Activated T-cell treated with anti-CD3 and anti-CD28 coated beads, Interleukin-2, amount 50 U/mL, for 4 hours (primary cell): ENCODE measurements at regions not wholly inside any gene's neighbourhood (a gene's known extent, or its start where the extent isn't known, plus 50 kb on each side); places are given as distances from the start of the nearest gene placed in this dataset.

Experiments used
- ATAC-seq, 2 donors: fragments of 200-7000 bp; cut with Tn5 transposase; one replicate each; pipeline ENCODE4 v1.10.0; 2021
- DNase-seq: peaks from one replicate; pipeline ENCODE4 v3.0.0-alpha.2; 2020
- H3K27me3 Mint-ChIP-seq: one replicate; pipeline ENCODE4 v1.8.0; 2021; ENCODE audit warnings: low read depth, mixed read lengths
- H3K36me3 Mint-ChIP-seq: one replicate; pipeline ENCODE4 v1.8.0; 2022; ENCODE audit warnings: mixed read lengths; ENCODE audit not compliant: insufficient read depth
- H3K4me1 Mint-ChIP-seq: one replicate; pipeline ENCODE4 v1.8.0; 2021; ENCODE audit warnings: low read depth, mixed read lengths
- H3K4me3 Mint-ChIP-seq: one replicate; pipeline ENCODE4 v1.8.0; 2021; ENCODE audit warnings: mild to moderate bottlenecking, moderate library complexity, mixed read lengths
- H3K9me3 Mint-ChIP-seq: one replicate; pipeline ENCODE4 v1.8.0; 2021; ENCODE audit warnings: mixed read lengths

DNA sequence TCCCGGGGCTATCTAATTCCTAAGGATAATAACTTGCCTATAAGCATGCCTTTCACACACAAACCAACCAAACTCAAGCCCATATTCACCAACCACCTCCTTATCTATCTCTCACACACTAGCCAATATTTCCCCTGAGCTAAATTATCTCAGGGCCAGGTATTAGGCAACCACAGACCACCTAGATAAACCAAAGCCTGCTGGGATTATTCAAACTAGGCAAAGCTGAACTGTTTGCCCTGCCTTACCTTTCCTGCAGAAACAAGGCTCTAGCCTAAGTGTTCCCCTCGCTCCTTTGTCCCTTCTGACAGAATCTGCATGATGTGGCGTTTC is 114.7 kb upstream of the EEA1 start:
- H3K27me3 Mint-ChIP-seq = peaks cover 2% of the 10 kb centered on the region
- no peaks in the 10 kb centered on the region for H3K4me1 Mint-ChIP-seq
- DNase-seq (no peak), ATAC-seq (no peak)
- no peak overlapping the region for H3K4me3 Mint-ChIP-seq
- no peaks in the 10 kb centered on the region for H3K9me3 Mint-ChIP-seq
- no peaks in the 10 kb centered on the region for H3K36me3 Mint-ChIP-seq

DNA sequence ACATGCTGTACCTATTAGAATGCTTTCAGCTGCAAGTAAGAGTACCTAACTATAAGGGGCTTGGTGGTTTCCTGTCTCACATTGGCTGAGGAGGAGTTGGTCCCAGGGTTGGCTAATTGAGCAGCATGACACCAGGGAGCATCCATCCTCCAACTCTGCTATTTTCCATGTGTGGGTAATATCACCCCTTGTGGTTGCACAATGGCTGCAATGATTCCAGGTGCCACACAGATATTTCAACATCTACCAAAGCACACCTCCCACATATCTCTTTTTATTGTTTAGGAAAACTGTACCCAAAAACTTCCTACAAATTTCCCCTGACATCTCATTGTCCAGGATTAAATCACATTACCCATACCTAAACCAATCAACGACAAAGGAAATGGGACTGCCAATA is 118.0 kb upstream of the EEA1 start:
- no peak overlapping the region for H3K4me3 Mint-ChIP-seq

DNA sequence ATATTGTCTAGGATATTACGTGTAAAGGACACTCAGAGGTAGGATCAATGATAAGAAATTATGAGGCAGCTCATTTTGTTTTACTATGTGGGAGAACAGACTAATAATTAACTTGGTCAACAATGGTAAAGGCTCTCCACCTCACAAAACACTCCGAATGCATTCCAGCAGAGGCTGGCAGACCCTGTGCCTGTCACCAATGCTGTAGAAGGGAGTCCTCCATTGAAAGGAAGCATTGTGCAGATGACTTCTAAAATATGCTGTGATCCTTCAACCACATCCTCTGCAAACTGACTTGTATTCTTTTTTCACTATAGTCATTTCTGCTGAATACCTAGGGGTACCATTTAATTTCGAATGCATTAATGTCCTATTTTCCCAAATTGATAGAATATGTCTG is 119.6 kb upstream of the EEA1 start:
- ATAC-seq = no peak
- H3K27me3 Mint-ChIP-seq = peaks cover 4% of the 10 kb centered on the region
- no peak for DNase-seq
- no peaks in the 10 kb centered on the region for H3K36me3 Mint-ChIP-seq
- H3K4me1 Mint-ChIP-seq = no peaks in the 10 kb centered on the region
- no peaks in the 10 kb centered on the region for H3K9me3 Mint-ChIP-seq
- no peak overlapping the region for H3K4me3 Mint-ChIP-seq

More for the DNA sequence above, 118.0 kb upstream of the EEA1 start:
- Mint-ChIP-seq H3K36me3 (no peaks in the 10 kb centered on the region), H3K27me3 (peaks cover 4% of the 10 kb centered on the region), H3K9me3 (no peaks in the 10 kb centered on the region), H3K4me1 (no peaks in the 10 kb centered on the region)
- DNase-seq (no peak), ATAC-seq (no peak)

DNA sequence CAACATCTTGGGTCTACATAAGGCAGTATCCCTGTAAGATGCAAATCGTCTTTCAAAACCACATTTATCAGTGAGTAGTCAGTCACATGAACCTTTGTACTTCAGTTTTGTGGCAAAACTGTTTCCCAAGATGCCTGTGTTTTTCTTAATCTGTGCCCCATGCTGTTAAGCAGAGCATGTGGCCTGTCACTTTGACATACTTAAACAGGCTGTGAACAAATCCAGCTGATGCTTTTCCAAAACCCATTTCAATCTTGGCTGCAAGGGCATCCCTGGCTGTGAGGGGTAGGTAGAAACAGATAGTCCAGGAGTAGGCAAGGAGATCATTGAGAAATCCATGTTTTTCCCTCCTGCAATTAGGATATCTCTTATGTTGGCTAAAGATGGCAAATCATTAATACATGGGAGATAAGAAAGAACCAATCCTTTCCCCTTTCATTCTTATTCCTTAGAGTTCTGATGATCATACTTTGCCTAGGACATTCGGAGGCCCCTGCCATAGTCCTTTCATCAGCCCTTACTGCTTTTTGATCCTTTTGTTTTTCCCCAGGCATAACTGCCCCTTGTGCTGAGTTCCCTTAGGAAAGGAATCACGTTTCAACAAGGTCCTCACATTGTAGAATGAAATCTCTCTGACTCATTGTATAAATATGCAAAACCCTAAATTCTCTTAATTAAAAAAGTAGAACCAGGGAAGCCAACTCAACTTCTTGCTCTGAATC is 121.1 kb upstream of the EEA1 start:
- Mint-ChIP-seq H3K36me3 (no peaks in the 10 kb centered on the region), H3K9me3 (no peaks in the 10 kb centered on the region), H3K4me3 (no peak overlapping the region), H3K27me3 (peaks cover 6% of the 10 kb centered on the region), H3K4me1 (no peaks in the 10 kb centered on the region)
- ATAC-seq = no peak
- DNase-seq = no peak

DNA sequence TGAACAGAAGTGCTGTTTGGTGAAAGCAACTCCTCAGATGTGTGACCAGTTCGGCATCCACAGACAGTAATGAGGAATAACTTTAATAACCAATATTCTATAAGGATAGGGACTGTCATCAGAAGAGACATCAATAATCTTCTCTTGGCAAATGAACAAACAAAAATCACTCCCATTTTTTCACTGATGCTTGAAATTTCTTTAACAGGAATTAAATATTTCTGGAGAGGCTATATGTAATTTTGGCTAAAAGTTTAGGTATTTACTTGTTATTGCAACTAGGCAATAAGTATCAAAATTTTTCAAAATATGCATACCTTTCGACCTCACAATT is 121.6 kb upstream of the EEA1 start:
- no peaks in the 10 kb centered on the region for H3K36me3 Mint-ChIP-seq
- H3K9me3 Mint-ChIP-seq = no peaks in the 10 kb centered on the region
- no peaks in the 10 kb centered on the region for H3K4me1 Mint-ChIP-seq
- H3K27me3 Mint-ChIP-seq = peaks cover 6% of the 10 kb centered on the region
- ATAC-seq (no peak), DNase-seq (no peak)
- H3K4me3 Mint-ChIP-seq = no peak overlapping the region

DNA sequence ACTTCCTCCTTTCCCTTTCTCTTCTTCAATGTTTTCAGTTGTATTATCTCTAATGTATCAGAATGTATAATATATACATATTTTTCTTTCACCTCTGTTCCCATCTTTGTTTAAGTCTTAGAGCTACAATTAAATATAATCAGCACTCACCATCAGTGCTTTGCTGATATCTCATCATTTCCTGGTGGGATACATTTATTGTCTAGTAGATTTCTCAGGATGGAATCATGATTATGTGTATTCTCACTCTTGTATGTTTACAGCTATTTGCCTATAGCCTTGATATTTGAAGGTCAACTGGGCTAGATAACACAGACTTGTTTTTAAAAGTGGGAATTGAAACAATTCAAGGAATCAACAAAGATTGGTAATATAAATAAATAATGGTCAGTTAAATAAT is 124.9 kb upstream of the EEA1 start:
- Mint-ChIP-seq H3K4me1 (no peaks in the 10 kb centered on the region), H3K27me3 (peaks cover 18% of the 10 kb centered on the region), H3K4me3 (no peak overlapping the region), H3K36me3 (no peaks in the 10 kb centered on the region), H3K9me3 (no peaks in the 10 kb centered on the region)
- DNase-seq (no peak), ATAC-seq (no peak)

DNA sequence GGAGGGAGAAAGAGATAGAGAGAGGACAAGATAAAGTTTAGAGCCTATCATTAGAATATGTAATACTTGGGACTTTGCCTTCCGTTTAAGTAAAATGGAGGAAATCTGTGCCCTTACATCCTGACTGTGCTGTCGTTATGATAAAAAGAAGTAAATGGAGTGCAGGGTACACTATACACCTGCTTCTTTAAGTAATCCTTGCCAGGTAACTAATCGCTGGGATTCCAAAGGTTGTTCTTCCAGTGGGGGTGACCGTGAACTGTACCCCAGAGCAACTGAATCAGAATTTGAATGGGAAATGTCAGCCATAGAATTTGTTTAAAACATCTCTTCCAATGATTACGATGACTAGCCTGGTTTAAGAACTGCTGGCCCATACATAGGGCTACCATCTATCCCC is 126.1 kb upstream of the EEA1 start:
- Mint-ChIP-seq H3K9me3 (no peaks in the 10 kb centered on the region), H3K27me3 (peaks cover 21% of the 10 kb centered on the region), H3K4me3 (no peak overlapping the region), H3K36me3 (no peaks in the 10 kb centered on the region), H3K4me1 (peaks cover under 1% of the 10 kb centered on the region)
- ATAC-seq = no peak
- no peak for DNase-seq

DNA sequence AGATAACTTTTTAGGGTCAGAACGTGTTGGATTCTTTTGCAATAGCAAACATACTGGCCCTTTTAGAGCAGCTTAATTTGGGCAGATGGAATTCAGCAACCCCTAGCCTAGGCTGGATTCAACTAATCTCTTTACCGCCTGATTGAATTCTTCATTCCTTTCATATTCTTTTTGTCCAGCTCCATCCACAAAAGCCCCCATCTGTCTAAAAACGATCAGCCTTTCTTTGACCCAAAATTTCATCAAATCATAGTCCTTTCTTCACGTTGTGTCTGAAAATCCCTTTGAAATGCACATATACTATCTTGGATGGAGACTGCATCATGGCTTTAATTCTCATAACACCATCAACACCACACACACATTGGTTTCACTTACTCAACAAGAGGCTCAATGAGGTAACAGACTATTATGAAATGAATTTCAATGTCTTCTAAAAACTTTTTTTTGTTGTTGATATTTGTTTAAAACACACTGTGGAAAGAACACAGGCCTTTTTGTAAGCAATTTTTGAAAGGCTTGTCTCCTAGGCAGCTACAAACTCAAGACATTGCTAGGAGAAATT is 128.0 kb upstream of the EEA1 start:
- H3K36me3 Mint-ChIP-seq = no peaks in the 10 kb centered on the region
- DNase-seq = no peak
- H3K4me3 Mint-ChIP-seq = no peak overlapping the region
- ATAC-seq = no peak
- H3K9me3 Mint-ChIP-seq = no peaks in the 10 kb centered on the region
- peaks cover 17% of the 10 kb centered on the region for H3K27me3 Mint-ChIP-seq
- peaks cover 5% of the 10 kb centered on the region for H3K4me1 Mint-ChIP-seq

DNA sequence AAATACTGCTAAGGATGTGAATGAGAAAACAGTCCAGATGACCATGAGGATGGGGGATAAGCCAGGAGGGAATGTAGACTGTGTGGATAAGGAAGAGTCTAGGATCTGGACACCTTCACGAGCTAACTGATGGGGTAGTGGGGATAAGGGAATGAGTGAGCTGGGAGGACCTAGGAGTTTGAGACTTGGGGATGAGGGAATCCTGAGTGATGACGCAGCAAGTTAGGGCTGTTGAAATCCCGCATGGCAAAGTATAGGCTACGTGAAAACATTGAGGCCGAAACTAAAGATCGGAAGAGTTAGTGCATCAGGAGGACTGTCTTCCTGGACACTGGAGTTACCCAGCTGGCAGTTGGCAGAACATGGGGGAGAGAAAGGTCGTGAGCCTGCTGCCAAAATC is 129.2 kb upstream of the EEA1 start:
- no peak for ATAC-seq
- H3K36me3 Mint-ChIP-seq = no peaks in the 10 kb centered on the region
- H3K9me3 Mint-ChIP-seq = no peaks in the 10 kb centered on the region
- H3K4me3 Mint-ChIP-seq = no peak overlapping the region
- H3K27me3 Mint-ChIP-seq = peaks cover 20% of the 10 kb centered on the region
- DNase-seq = no peak
- peaks cover 5% of the 10 kb centered on the region for H3K4me1 Mint-ChIP-seq

DNA sequence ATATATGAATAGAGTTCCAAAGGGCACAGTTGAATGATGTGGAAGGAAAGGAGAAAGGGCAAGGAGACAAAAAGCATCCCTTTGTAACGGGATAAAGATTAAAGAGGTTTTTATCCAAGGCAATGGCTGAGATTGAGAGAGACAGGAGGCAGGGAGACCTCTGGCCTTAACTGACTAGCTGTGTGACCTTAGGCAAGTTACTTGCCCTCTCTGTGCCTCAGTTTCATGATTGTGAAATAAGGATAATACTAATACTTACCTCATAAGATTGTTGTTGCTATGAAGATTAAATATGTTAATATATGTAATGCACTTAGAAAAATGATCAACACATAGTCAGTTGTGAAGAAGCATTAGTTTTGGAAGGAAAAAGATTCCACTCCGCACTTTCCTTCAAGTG is 130.2 kb upstream of the EEA1 start:
- no peaks in the 10 kb centered on the region for H3K36me3 Mint-ChIP-seq
- peaks cover 5% of the 10 kb centered on the region for H3K4me1 Mint-ChIP-seq
- peaks cover 20% of the 10 kb centered on the region for H3K27me3 Mint-ChIP-seq
- DNase-seq = no peak
- H3K9me3 Mint-ChIP-seq = no peaks in the 10 kb centered on the region
- H3K4me3 Mint-ChIP-seq = no peak overlapping the region
- ATAC-seq = no peak

DNA sequence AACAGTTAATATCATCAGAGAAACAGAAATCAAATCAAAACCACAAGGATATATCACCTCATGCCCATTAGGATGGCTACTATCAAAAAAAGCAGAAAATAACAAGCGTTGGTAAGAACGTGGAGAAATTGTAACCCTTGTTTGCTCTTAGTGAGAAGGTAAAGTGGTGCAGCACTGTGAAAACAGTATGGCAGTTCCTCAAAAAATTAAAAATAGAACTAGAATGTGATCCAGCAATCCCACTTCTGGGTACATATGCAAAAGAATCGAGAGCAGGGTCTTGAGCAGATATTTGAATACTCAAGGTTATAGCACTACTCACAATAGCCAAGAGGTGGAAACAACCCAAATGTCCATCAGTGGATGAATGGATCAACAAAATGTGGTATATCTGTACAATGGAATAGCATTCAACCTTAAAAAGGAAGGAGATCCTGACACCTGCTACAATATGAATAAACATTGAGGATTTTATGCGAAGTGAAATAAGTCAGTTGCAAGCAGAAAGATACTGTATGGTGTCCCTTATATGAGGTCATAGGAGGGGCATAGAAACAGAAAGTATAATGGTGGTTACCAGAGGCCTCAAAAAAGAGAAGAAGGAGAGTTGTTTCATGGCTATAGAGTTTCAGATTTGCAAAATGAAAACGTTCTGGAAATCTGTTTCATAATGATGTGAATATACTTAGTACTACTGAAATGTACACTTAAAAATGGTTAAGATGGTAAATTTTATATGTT is 131.0 kb upstream of the EEA1 start:
- Mint-ChIP-seq H3K27me3 (peaks cover 18% of the 10 kb centered on the region), H3K36me3 (no peaks in the 10 kb centered on the region), H3K4me1 (peaks cover 5% of the 10 kb centered on the region), H3K9me3 (no peaks in the 10 kb centered on the region), H3K4me3 (no peak overlapping the region)
- DNase-seq (no peak), ATAC-seq (peak; percentile 57 to 74)

DNA sequence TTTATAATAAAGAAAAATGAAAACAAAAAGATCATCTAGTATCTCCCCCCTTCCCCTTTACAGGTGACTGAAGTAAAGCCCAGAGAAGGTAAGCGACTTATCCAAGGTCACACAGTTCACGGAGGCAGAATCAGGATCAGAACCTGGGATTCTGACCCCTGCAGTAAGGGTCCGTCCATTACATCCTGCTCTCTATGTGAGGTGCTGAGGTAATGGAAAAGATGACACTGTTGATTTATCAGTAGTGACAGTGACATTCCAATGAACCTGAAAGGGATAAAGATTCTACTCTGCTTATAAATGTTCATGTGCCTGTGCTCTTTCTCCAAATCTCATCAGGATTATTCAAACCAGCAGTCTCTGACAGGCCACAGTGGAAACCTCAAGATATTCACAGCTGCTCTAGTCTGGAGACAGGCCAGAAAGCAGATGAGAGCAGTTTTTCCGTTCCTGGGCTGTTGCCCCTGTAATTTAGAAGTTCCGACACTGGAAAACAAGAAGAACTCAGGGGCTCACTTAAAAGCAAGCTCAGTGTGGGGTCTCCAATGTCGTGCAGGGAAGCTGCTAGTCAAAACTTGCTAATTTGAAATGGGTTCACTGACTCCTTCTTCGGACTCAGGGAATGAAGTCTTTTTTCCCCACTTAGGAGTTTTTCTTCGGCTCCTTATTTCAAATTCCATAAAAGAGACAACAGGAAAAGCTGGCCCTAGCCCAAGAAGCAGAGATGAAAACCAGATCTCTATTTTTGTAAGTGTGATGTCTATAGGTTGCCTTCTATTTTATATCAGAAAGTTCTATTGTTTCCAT is 131.8 kb upstream of the EEA1 start:
- Mint-ChIP-seq H3K27me3 (peaks cover 20% of the 10 kb centered on the region), H3K9me3 (no peaks in the 10 kb centered on the region), H3K4me3 (no peak overlapping the region), H3K4me1 (peaks cover 5% of the 10 kb centered on the region), H3K36me3 (no peaks in the 10 kb centered on the region)
- no peak for ATAC-seq
- no peak for DNase-seq

DNA sequence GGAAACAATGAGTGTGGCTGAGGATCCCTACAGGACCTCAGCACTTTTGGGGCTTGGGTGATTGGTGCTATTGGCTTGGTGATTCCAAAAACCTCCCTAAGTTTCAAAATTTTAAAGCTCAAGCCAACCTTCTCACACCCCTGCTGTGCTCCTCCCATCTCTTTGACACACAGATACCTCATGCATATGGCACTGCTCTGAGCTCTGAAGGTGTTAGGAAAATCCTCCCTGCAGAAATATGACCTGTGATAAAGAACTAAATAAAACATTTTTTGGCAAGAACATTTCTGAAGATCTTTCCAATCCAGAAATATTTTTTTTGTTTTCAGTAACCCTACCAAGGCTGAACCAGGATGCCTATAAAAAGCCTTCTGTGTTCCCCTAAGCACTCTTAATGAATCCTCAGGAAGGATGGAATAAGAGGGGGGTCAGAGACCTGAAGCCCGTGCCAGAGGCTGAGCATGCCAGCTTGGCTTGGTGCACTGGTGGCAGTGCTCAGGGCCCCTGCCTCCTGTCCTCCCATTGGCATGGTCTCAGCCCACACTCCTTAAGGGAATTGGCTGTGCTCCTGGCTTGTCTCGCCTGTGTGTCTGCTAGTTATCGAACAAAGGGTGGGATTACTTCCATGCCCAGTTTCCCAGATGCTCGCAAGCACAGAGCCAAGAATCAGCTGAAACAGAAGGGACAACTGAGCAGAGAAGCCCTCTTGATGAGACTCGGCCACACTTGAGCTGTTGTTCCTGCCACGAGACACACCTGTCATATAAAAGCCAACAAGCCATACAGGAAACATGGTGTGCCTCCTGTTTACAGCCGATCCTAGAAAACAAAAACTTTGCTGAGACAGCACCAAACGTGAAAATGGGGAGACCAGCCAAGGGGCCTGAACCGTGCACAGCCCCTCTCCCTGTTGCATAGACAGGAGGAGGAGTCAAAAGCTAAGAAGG is 132.7 kb upstream of the EEA1 start:
- Mint-ChIP-seq H3K36me3 (no peaks in the 10 kb centered on the region), H3K27me3 (peaks cover 23% of the 10 kb centered on the region), H3K4me1 (peaks cover 5% of the 10 kb centered on the region), H3K9me3 (no peaks in the 10 kb centered on the region), H3K4me3 (no peak overlapping the region)
- DNase-seq (no peak), ATAC-seq (no peak)

DNA sequence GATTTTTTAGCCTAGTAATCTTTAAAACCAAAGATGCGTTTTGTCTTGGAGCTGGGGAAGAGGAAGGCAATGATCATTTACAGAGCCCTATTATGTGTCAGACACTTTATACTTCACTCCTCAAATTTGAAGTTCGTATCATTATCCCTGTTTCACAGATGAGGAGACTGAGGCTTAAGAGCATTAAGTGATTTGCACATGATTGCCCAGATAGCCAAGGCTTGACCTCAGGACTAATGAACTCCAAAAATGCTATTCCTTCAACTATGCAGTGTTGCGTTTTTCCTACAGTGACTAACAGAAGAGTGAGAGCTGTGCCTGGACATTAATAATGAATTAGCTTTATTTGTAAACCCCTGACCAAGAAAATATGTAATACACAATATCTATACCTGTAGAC is 136.8 kb upstream of the EEA1 start:
- ATAC-seq = no peak
- Mint-ChIP-seq H3K9me3 (no peaks in the 10 kb centered on the region), H3K4me3 (no peak overlapping the region), H3K4me1 (no peaks in the 10 kb centered on the region), H3K27me3 (peaks cover 13% of the 10 kb centered on the region), H3K36me3 (no peaks in the 10 kb centered on the region)
- no peak for DNase-seq
